HUES6 (cell line): ENCODE measurements at regions not wholly inside any gene's neighbourhood (a gene's known extent, or its start where the extent isn't known, plus 50 kb on each side); places are given as distances from the start of the nearest gene placed in this dataset.

Source experiments
- H3K27ac ChIP-seq: 2 replicates; pipeline ENCODE4 v1.7.0; 2013; ENCODE audit warnings: low read depth, mild to moderate bottlenecking, low read length, inconsistent platforms
- H3K27me3 ChIP-seq: 2 replicates; pipeline ENCODE4 v1.6.1; 2013; ENCODE audit warnings: low read length; ENCODE audit not compliant: control insufficient read depth, insufficient read depth
- H3K36me3 ChIP-seq: 2 replicates; pipeline ENCODE4 v1.6.1; 2013; ENCODE audit warnings: low read length; ENCODE audit not compliant: control insufficient read depth, insufficient read depth
- H3K4me1 ChIP-seq: 2 replicates; pipeline ENCODE4 v1.6.1; 2013; ENCODE audit warnings: low read length; ENCODE audit not compliant: control insufficient read depth, insufficient read depth
- H3K4me3 ChIP-seq: 2 replicates; pipeline ENCODE4 v1.5.1; 2013; ENCODE audit warnings: low read depth, low read length
- H3K9ac ChIP-seq: one replicate; pipeline ENCODE4 v1.6.1; 2013; ENCODE audit warnings: mild to moderate bottlenecking, low read length
- H3K9me3 ChIP-seq: 2 replicates; pipeline ENCODE4 v1.6.1; 2013; ENCODE audit warnings: low read depth, low read length; ENCODE audit not compliant: control insufficient read depth, insufficient read depth

- H3K4me1 ChIP-seq: no peaks in the 10 kb centered on the region
- no peaks in the 10 kb centered on the region for H3K36me3 ChIP-seq
- H3K27me3 ChIP-seq: no peaks in the 10 kb centered on the region
- peaks cover 22% of the 10 kb centered on the region for H3K9me3 ChIP-seq
- H3K27ac ChIP-seq: no peak overlapping the region
- H3K9ac ChIP-seq: no peak overlapping the region
- no peak overlapping the region for H3K4me3 ChIP-seq
Observed at GRCh38 chr13:34025746-34026145, 207.8 kb downstream of the RFC3 start.

DNA sequence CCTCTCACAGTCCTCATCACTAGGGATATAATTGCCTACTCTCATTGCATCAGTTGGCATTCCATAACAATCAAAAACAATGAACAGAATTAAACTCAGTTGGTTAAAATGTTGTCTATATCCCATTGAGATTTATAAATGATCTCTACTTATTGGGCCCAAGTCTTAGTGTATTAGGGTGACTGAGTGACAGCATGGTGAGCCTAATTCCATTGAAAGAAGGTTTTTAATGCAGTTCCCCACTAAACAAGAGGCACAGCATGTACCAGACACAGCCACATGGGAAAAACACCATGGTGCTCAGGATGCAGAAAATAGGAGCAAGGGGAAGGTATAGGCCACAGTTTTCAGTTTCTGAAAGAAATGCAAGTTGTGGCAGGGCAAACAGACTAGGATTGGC, 208.4 kb downstream of the RFC3 start:
- no peaks in the 10 kb centered on the region for H3K36me3 ChIP-seq
- no peak overlapping the region for H3K9ac ChIP-seq
- H3K4me3 ChIP-seq: no peak overlapping the region
- no peaks in the 10 kb centered on the region for H3K4me1 ChIP-seq
- no peaks in the 10 kb centered on the region for H3K27me3 ChIP-seq
- H3K9me3 ChIP-seq: peaks cover 19% of the 10 kb centered on the region
- no peak overlapping the region for H3K27ac ChIP-seq

DNA sequence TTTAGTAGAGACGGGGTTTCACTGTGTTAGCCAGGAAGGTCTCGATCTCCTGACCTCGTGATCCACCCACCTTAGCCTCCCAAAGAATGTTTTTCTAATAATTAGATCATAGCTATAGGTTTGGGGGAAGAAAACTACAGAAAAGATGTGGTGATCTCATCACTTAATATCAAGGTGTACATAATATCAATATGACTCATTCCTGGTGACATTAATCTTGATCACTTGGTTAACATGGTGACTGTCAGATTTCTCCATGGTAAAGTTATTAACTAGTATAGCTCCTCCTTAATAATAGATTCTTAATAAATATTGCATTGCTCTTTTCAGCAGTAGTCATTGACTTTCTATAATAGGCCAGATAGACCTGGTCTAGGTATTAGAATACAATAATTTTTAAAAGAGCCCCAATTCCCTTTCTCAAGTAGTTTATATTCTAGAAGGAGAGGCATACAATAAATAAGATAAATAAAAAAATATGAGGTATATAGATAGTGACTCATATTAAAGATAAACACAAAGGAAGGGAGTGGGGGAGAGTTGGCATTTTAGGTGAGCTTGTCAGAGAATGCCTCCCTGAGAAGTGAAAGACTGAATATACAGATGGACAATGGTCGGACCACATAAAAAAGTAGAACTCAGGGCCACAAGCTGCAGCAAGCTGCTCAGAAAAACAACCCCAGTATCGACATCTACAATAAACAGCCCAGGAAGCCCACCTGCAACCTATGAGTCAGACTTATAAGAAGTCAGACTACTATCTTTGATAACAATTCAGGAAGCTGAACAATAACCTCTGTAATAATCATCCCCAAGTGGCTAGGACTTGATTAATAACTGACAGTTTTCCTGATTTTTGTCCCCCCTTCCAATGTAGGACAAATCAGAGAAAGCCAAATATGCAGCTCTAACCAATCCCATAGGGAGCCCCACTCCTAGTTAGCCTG, 210.8 kb downstream of the RFC3 start:
- H3K9me3 ChIP-seq: peaks cover 14% of the 10 kb centered on the region
- H3K27me3 ChIP-seq: no peaks in the 10 kb centered on the region
- no peak overlapping the region for H3K4me3 ChIP-seq
- H3K9ac ChIP-seq: no peak overlapping the region
- no peak overlapping the region for H3K27ac ChIP-seq
- H3K36me3 ChIP-seq: no peaks in the 10 kb centered on the region
- no peaks in the 10 kb centered on the region for H3K4me1 ChIP-seq

GRCh38 chr13:34030782-34031181, 212.8 kb downstream of the RFC3 start:
- Histone ChIP-seq H3K9me3 (peaks cover 14% of the 10 kb centered on the region), H3K27me3 (no peaks in the 10 kb centered on the region), H3K4me1 (no peaks in the 10 kb centered on the region), H3K36me3 (no peaks in the 10 kb centered on the region), H3K9ac (no peak overlapping the region), H3K27ac (no peak overlapping the region), H3K4me3 (no peak overlapping the region)

- H3K27me3 ChIP-seq: no peaks in the 10 kb centered on the region
- no peak overlapping the region for H3K27ac ChIP-seq
- no peaks in the 10 kb centered on the region for H3K36me3 ChIP-seq
- H3K4me1 ChIP-seq: no peaks in the 10 kb centered on the region
- no peak overlapping the region for H3K9ac ChIP-seq
- peaks cover 9% of the 10 kb centered on the region; the same call in 1 of the 2 replicates for H3K9me3 ChIP-seq
- no peak overlapping the region for H3K4me3 ChIP-seq
Observed at GRCh38 chr13:34031610-34032009, 213.7 kb downstream of the RFC3 start.

GRCh38 chr13:34034411-34034810, 216.5 kb downstream of the RFC3 start:
- Histone ChIP-seq H3K27ac (no peak overlapping the region), H3K27me3 (no peaks in the 10 kb centered on the region), H3K9ac (no peak overlapping the region), H3K4me1 (0 out of 2 replicates have a peak, but pooled peaks cover 6% of the 10 kb centered on the region), H3K9me3 (no peaks in the 10 kb centered on the region), H3K36me3 (no peaks in the 10 kb centered on the region), H3K4me3 (no peak overlapping the region)

DNA sequence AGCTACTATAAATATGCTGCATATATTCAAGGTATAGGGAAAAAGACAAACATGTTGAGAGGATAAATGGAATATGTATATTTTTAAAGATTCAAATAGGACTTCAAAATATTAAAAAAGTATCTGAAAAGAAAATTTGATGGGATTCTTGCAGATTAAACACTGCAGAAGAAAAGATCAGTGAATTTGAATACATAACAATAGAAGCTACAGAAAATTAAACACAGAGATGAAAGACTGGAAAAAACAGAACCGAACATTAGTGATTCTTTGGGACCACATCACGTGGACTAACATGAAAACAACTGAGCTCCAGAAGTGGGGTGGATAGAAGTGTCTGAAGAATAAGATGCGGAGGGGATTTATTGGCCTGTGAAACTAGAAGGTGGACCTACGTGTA, 217.2 kb downstream of the RFC3 start:
- Histone ChIP-seq H3K4me1 (0 out of 2 replicates have a peak, but pooled peaks cover 6% of the 10 kb centered on the region), H3K27ac (no peak overlapping the region), H3K9me3 (no peaks in the 10 kb centered on the region), H3K27me3 (no peaks in the 10 kb centered on the region), H3K36me3 (no peaks in the 10 kb centered on the region), H3K9ac (no peak overlapping the region), H3K4me3 (no peak overlapping the region)

DNA sequence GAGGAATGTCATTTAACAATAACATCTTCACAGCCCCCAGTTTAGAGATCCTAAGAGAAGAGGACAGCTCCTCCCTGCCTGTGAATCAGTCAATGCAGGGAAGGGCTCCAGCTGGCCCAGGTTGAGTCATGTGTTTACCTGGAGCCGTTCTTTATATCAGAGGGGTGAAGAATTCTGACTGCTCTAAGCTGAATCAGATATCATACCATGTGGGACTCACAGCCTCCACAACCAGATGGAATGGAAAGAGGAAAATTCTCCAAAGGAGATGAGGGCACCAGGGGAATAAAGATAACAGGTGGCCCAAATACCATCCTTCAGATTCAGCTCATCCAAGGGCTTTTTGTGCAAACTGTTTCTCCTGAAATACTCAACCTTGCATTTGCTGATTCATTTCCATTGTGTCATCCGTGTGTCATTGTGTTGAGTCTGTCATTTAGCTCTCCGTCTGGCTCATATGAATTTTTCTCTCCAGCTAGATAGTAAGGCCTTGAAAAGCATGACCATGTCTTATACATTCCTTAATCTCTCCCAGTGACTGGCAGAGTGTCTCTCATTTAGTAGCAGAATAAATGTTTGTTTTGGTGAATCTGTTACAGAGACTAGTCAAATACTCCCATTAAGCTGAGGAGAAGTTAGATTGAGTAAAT, 217.9 kb downstream of the RFC3 start:
- H3K4me1 ChIP-seq: 0 out of 2 replicates have a peak, but pooled peaks cover 6% of the 10 kb centered on the region
- H3K27me3 ChIP-seq: no peaks in the 10 kb centered on the region
- H3K9me3 ChIP-seq: no peaks in the 10 kb centered on the region
- H3K27ac ChIP-seq: no peak overlapping the region
- no peaks in the 10 kb centered on the region for H3K36me3 ChIP-seq
- no peak overlapping the region for H3K4me3 ChIP-seq
- no peak overlapping the region for H3K9ac ChIP-seq

- H3K36me3 ChIP-seq: no peaks in the 10 kb centered on the region
- no peaks in the 10 kb centered on the region for H3K27me3 ChIP-seq
- no peak overlapping the region for H3K4me3 ChIP-seq
- no peak overlapping the region for H3K9ac ChIP-seq
- H3K27ac ChIP-seq: no peak overlapping the region
- H3K4me1 ChIP-seq: 0 out of 2 replicates have a peak, but pooled peaks cover 6% of the 10 kb centered on the region
- H3K9me3 ChIP-seq: no peaks in the 10 kb centered on the region
Observed at GRCh38 chr13:34037636-34038540, 219.9 kb downstream of the RFC3 start.

DNA sequence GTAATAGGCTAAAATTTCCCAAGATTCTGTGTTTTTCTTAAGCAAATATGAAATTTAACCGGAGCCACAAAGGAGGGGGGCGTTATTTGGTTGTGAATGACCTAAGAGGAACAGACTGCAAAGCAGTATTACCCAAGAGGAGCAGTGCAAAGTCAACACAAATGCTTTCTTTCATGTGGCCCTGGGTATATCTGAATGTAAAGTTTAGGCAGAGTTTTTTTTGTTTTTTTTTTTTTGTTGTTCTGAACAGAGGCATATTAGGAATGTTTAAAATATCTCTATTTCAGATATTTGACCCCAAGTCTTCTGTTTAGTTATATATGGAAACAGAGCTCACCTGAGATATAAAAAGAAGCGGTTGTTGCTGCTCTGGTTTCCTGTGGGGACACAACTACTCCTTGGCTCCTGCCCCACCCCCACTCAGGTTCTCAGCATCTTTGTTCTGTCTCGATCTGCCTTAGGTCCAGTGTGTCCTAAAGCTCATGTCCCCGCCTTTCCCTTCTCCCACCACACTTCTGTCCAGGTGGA, 220.7 kb downstream of the RFC3 start:
- no peaks in the 10 kb centered on the region for H3K9me3 ChIP-seq

More for the DNA sequence above, 220.7 kb downstream of the RFC3 start:
- H3K27me3 ChIP-seq: no peaks in the 10 kb centered on the region
- no peak overlapping the region for H3K27ac ChIP-seq
- no peak overlapping the region for H3K9ac ChIP-seq
- H3K36me3 ChIP-seq: no peaks in the 10 kb centered on the region
- no peak overlapping the region for H3K4me3 ChIP-seq
- H3K4me1 ChIP-seq: 0 out of 2 replicates have a peak, but pooled peaks cover 6% of the 10 kb centered on the region
